PC-9 (cell line): ENCODE measurements at regions not wholly inside any gene's neighbourhood (a gene's known extent, or its start where the extent isn't known, plus 50 kb on each side); places are given as distances from the start of the nearest gene placed in this dataset.

Experiments used
- BruUV-seq: library from RNA; stranded (reverse); fragments of 400-500 nt; replicated peaks from 2 replicates; lab custom pipeline; 2021; lab: Mats Ljungman, UMichigan
- CTCF ChIA-PET: fragments of 300-600 bp; sonication (Branson Sonifier 250); formaldehyde crosslinking; loops from one replicate; lab custom pipeline; 2022; ENCODE audit warnings: antibody characterized with exemption; lab: Charles Lee
- POLR2A ChIA-PET: fragments of 300-600 bp; sonication (Branson Sonifier 250); formaldehyde crosslinking; loops from one replicate; lab custom pipeline; 2022; ENCODE audit warnings: antibody characterized with exemption; ENCODE audit not compliant: unreplicated experiment; lab: Charles Lee
- DNase-seq, 2 experiments: peaks; one replicate each; pipeline versions ENCODE4 v3.0.0 to v3.0.0-alpha.2; 2015 to 2022; ENCODE audit warnings: mixed read lengths in 1 of 2
- H2AFZ ChIP-seq: fragments of 200-600 bp; sonication (generic); 2 replicates; pipeline ENCODE4 v1.8.1; 2017; ENCODE audit warnings: antibody characterized with exemption
- H3F3A ChIP-seq: fragments of 200-600 bp; sonication (generic); 2 replicates; pipeline ENCODE4 v1.8.1; 2017; ENCODE audit warnings: antibody characterized with exemption, mild to moderate bottlenecking, low read depth; ENCODE audit not compliant: insufficient read depth
- H3K27ac ChIP-seq: fragments of 200-600 bp; sonication (generic); 2 replicates; pipeline ENCODE4 v1.6.1; 2016; ENCODE audit warnings: mixed run types
- H3K27me3 ChIP-seq: fragments of 200-600 bp; sonication (generic); 2 replicates; pipeline ENCODE4 v1.6.1; 2016; ENCODE audit warnings: low read depth, mixed run types; ENCODE audit not compliant: insufficient read depth
- H3K36me3 ChIP-seq: fragments of 200-600 bp; sonication (generic); 2 replicates; pipeline ENCODE4 v1.6.1; 2016; ENCODE audit warnings: low read depth, mixed run types
- H3K4me1 ChIP-seq: fragments of 200-600 bp; sonication (generic); replicated peaks from 2 replicates; pipeline ENCODE4 v1.6.1; 2016; ENCODE audit warnings: mixed run types; ENCODE audit not compliant: insufficient read depth
- H3K4me2 ChIP-seq: fragments of 200-600 bp; sonication (generic); 2 replicates; pipeline ENCODE4 v1.6.1; 2017; ENCODE audit warnings: mixed run types
- H3K4me3 ChIP-seq: fragments of 200-600 bp; sonication (generic); 2 replicates; pipeline ENCODE4 v1.6.1; 2016; ENCODE audit warnings: mixed run types
- H3K79me2 ChIP-seq: fragments of 200-600 bp; sonication (generic); 2 replicates; pipeline ENCODE4 v1.6.1; 2017; ENCODE audit warnings: low read depth, mixed run types
- H3K9me2 ChIP-seq: fragments of 200-600 bp; sonication (generic); 2 replicates; pipeline ENCODE4 v1.8.1; 2017; ENCODE audit warnings: mild to moderate bottlenecking; ENCODE audit not compliant: insufficient read depth
- H3K9me3 ChIP-seq: fragments of 200-600 bp; sonication (generic); 2 replicates; pipeline ENCODE4 v1.8.1; 2016; ENCODE audit warnings: low read depth; ENCODE audit not compliant: insufficient read depth
- H4K20me1 ChIP-seq: fragments of 200-600 bp; sonication (generic); 2 replicates; pipeline ENCODE4 v1.8.1; 2017; ENCODE audit not compliant: insufficient read depth
- CTCF ChIP-seq: fragments of 200-600 bp; sonication (generic); conservative IDR thresholded peaks from 2 replicates; pipeline ENCODE4 v1.6.1; 2017; ENCODE audit warnings: mixed run types, antibody characterized with exemption, mild to moderate bottlenecking, moderate library complexity
- EZH2 ChIP-seq: fragments of 200-600 bp; sonication (generic); IDR thresholded peaks from 2 replicates; pipeline ENCODE4 v1.8.0; 2017; ENCODE audit warnings: antibody characterized with exemption, low read depth
- intact Hi-C: fragments of 100-400 bp; cut with micrococcal nuclease; formaldehyde crosslinking; loops from one replicate; pipeline ENCODE4 v1.10.0; 2022; ENCODE audit not compliant: unreplicated experiment

- BruUV-seq = no TSS peak
- CTCF ChIA-PET = no interaction called here
Observed at GRCh38 chrX:40872351-40872750, 137.0 kb upstream of the MED14 start.

GRCh38 chrX:40875476-40875875 is 140.1 kb upstream of the MED14 start:
- Histone ChIP-seq H3K4me2 (no peak overlapping the region), H2AFZ (no peak overlapping the region), H3K27ac (no peak overlapping the region), H3K4me1 (no peaks in the 10 kb centered on the region), H3K4me3 (no peak overlapping the region), H3K36me3 (no peaks in the 10 kb centered on the region), H3K9me2 (no peaks in the 10 kb centered on the region), H3K27me3 (no peaks in the 10 kb centered on the region), H3K9me3 (no peaks in the 10 kb centered on the region), H4K20me1 (no peaks in the 10 kb centered on the region), H3F3A (no peaks in the 10 kb centered on the region), H3K79me2 (no peaks in the 10 kb centered on the region)
- no peak for TF ChIP-seq EZH2
- TF ChIP-seq CTCF = no peak
- POLR2A ChIA-PET = no interaction called here
- CTCF ChIA-PET = no interaction called here
- BruUV-seq = no TSS peak
- intact Hi-C loops = no loop called here
- no peak for DNase-seq

More at GRCh38 chrX:40872351-40872750, 137.0 kb upstream of the MED14 start:
- TF ChIP-seq EZH2 = no peak
- TF ChIP-seq CTCF = no peak
- no peak overlapping the region for H3K27ac ChIP-seq
- H3K27me3 ChIP-seq = no peaks in the 10 kb centered on the region
- no peaks in the 10 kb centered on the region for H3K9me2 ChIP-seq
- H3K4me3 ChIP-seq = no peak overlapping the region
- POLR2A ChIA-PET = no interaction called here
- H3K9me3 ChIP-seq = no peaks in the 10 kb centered on the region
- H3K4me1 ChIP-seq = no peaks in the 10 kb centered on the region
- no peaks in the 10 kb centered on the region for H3F3A ChIP-seq
- intact Hi-C loops = no loop called here
- DNase-seq = no peak
- H3K79me2 ChIP-seq = no peaks in the 10 kb centered on the region
- no peak overlapping the region for H2AFZ ChIP-seq
- no peaks in the 10 kb centered on the region for H4K20me1 ChIP-seq
- no peaks in the 10 kb centered on the region for H3K36me3 ChIP-seq
- no peak overlapping the region for H3K4me2 ChIP-seq

- ChIA-PET POLR2A (no interaction called here), CTCF (interaction anchor here (0.6 kb wide), 1 partner anchor 237 kb away, joined by 7 read pairs; no protein-coding TSS in a partner anchor)
- H2AFZ ChIP-seq = no peak overlapping the region
- H3K79me2 ChIP-seq = no peaks in the 10 kb centered on the region
- no TSS peak for BruUV-seq
- peak in 1 of 2 experiments; percentile 57 for DNase-seq
- H3K9me2 ChIP-seq = no peaks in the 10 kb centered on the region
- no peak overlapping the region for H3K27ac ChIP-seq
- H3K4me2 ChIP-seq = no peak overlapping the region
- no peaks in the 10 kb centered on the region for H3K4me1 ChIP-seq
- no peaks in the 10 kb centered on the region for H3F3A ChIP-seq
- H4K20me1 ChIP-seq = no peaks in the 10 kb centered on the region
- H3K9me3 ChIP-seq = no peaks in the 10 kb centered on the region
- no peaks in the 10 kb centered on the region for H3K27me3 ChIP-seq
- TF ChIP-seq EZH2 (no peak), CTCF (peak; percentile 50)
- no peak overlapping the region for H3K4me3 ChIP-seq
- intact Hi-C loops = no loop called here
- no peaks in the 10 kb centered on the region for H3K36me3 ChIP-seq
Observed at GRCh38 chrX:40877887-40878286, 142.5 kb upstream of the MED14 start.
